Bone marrow (tissue), 2 donors: ENCODE measurements at regions not wholly inside any gene's neighbourhood (a gene's known extent, or its start where the extent isn't known, plus 50 kb on each side); places are given as distances from the start of the nearest gene placed in this dataset.

Experiments used
- DNase-seq, 2 donors: peaks; one replicate each; lab custom pipeline; 2025; lab: John Stamatoyannopoulos, UW

GRCh38 chr4:111873801-111874200 is 271.5 kb upstream of the FAM241A start:
- DNase-seq, result no peak

- no peak for DNase-seq
These were observed 265.7 kb upstream of the FAM241A start for GRCh38 chr4:111879539-111879938.

- no peak for DNase-seq
These were observed 265.1 kb upstream of the FAM241A start for GRCh38 chr4:111880116-111880515.

DNA sequence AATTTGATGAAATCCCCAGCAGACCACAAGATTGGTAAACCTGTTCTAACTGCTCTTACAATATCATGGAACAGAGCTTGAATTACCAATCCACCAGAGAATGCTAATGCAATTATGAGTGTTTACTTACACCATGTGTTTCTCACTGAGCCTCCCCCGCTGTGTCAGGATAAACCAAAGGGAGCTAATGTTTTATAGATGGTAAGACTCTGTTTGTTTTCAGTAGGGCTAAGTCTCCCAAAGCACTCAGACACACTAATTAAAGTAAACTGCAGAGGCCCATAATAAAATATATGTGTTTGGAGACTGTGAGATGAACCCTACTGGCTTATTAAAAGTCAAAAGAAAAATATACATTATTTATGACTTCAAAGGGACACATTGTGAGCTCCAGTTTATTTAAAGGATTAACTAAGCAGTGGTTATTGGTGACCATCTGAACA is 261.7 kb upstream of the FAM241A start:
- no peak for DNase-seq

GRCh38 chr4:111890412-111890811 is 254.8 kb upstream of the FAM241A start:
- DNase-seq, result no peak

GRCh38 chr4:111905511-111905910 is 239.7 kb upstream of the FAM241A start:
- DNase-seq, result no peak

DNA sequence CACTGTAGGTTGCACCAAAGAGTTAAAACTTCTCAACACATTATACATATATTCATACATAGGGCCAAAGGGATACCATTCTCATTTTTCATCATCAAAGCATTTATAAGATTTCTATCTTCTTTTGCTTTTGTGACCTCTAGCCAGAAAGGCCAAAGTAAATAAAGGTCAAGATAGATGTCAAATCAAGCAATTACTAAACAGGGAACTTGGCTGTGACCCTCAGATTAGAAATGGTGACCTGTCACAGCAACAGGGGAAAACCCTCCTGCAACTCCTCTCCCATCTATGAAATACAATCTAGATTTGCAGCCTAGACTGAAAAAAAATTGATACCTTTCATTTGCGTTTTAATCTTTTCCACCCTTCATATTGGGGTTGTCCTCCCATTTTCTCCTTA is 225.6 kb upstream of the FAM241A start:
- DNase-seq, result no peak

DNA sequence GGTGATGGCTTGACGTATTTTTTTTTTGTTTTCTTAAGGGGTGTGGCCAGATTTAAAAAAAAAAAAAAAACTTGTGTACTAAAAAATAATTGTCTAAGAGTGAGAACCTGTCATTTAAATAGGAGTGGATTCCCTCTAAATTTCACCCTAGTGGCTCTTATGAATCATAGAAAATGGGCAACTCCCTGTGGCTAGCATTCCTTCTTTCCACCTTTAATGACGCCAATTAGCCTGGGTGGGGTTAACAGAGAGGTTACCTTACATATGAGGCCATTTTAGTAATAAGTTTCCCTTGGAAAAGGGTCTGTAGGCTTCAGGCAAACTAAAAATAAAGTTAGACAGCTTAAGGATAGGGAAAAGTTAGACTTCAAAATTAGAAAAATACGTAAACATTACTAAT is 223.5 kb upstream of the FAM241A start:
- DNase-seq, result no peak

DNA sequence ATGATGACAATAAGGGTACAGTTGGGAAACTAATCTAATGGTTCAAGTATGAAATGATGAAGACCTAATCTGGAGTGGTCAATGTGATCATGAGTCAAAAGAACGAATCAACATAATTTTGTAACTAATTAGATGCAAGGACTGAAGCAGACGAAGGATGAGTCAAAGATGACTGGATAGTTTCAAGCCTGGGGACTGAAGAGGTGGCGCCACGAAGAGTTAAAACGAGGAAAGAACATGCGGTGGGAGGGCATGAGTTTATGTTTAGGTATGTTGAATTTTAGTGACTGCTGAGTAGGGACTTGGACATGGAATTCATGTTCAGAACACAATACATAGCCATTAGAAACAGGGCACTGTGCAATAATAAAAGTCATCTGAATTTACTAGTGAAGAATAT is 221.5 kb upstream of the FAM241A start:
- no peak for DNase-seq

DNA sequence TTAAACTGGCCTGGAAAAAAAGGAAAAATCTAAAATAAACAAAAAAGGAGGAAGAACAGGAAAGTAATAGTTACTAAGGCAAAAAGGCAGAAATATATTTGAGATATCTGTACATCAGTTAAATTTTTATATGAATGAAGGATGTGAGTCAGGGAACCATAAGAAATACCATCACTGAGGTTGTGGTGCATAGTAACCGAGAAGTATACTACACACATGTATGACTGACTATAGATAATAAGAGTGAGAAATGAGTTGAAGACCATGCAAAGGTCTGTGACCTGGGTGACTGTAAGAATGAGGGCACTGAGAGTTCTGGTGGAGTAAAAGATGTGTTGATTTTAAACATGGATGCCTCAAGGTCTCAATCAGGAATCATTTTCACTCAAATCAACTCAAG is 220.6 kb upstream of the FAM241A start:
- no peak for DNase-seq

DNA sequence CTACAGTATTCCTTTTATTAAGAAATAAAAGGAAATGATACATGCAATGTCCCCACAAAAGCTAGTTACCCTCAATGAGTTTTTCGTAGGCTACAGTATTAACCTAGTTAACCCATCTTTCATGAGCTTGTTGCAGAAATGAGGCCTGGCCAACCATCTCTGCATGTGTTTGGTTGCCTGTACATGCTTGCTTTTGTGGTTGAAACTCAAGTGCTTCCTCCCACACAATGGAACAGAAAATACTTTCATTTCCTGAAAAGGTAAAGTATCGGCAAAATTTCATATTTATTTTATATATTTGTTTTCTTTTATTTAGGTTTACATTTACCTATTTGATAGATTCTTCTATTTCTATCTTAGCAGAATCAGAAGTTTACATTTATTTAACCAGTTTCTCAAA is 214.6 kb upstream of the FAM241A start:
- no peak for DNase-seq

GRCh38 chr4:111933703-111934102 is 211.6 kb upstream of the FAM241A start:
- no peak for DNase-seq

- no peak for DNase-seq
These were observed 210.9 kb upstream of the FAM241A start for GRCh38 chr4:111934314-111934713.

- no peak for DNase-seq
These were observed 207.9 kb upstream of the FAM241A start for GRCh38 chr4:111937368-111937767.

GRCh38 chr4:111941957-111942356 is 203.3 kb upstream of the FAM241A start:
- DNase-seq, result no peak

- DNase-seq, result no peak
These were observed 201.5 kb upstream of the FAM241A start for GRCh38 chr4:111943796-111944203.

DNA sequence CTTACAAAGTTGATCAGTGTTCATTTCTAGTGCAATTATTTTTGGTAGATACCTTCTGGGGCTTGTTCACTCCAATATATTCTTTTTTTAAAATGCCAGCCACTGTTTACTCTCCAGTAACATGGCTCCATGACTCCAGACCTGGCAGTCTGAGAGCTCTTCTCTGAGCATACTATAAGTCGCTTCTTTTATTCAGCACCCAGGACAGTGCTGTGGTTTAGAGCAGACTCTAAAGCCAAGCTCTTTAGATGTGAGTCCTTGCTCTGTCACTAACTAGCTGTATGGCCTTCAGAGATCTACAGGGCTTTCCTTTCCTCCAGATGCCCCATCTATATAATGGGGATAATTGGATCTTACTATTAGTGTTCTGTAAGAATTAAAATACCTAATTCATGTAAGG is 200.2 kb upstream of the FAM241A start:
- DNase-seq, result no peak

- DNase-seq, result no peak
These were observed 198.5 kb upstream of the FAM241A start for GRCh38 chr4:111946800-111947199.

DNA sequence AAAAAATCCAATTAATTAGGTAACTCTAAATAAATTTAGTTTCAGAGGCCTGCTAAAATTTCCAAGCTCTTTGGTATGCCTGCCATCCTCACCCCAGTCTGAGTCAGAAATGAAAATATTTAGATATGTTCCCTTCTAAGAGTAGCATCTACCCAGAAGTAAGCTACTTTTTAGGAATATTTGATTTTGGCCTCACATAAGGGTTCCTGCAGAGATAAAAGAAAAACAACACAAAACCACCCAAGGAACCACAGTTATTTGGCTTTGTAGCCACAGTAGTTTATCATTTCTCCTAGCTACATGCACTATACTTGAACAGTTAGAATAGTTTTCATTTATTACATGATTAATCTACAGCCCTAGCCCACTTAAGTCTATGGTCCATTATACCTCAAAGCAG is 192.6 kb upstream of the FAM241A start:
- DNase-seq, result no peak

GRCh38 chr4:111954550-111954949 is 190.7 kb upstream of the FAM241A start:
- DNase-seq, result no peak

- no peak for DNase-seq
These were observed 190.3 kb upstream of the FAM241A start for GRCh38 chr4:111955001-111955400.

GRCh38 chr4:111957116-111957515 is 188.1 kb upstream of the FAM241A start:
- no peak for DNase-seq

DNA sequence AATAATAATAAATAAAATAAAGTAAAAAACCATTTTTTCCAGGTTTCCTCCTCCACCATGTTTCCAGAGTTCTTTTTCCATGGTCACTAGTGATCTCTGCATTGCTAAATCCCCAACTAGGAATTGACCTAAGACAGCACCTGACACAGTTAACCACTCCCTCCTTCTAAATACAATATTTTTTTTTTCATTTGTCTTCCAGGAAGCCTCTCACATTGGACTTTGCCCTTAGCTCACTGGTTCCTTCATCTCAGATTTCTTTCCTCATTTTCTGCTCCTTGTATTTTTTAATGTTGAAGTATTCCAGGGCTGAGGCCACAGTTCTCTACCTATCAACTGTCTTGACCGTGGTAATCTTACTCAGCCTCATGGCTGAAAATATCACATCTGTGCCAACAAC is 187.3 kb upstream of the FAM241A start:
- no peak for DNase-seq

DNA sequence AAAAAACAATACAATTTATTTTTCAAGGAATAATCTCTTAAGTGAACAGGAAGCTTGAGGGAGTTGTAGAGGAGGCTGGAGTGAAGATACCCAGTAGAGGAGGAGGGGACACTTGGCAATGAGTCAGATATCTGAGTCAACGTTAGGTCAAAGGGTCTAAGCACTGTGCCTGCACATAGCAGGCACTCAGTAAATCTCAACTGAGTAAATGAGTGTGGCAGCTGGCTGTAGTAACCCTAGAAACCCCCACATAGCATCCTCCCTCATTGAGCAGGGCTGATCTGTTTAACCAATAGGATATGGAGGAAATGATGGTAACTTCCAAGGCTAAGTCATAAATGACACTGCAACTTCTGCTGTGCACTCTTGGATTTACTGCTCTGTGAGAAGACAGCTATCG is 186.0 kb upstream of the FAM241A start:
- DNase-seq, result no peak

- no peak for DNase-seq
These were observed 185.0 kb upstream of the FAM241A start for GRCh38 chr4:111960241-111960667.
